GM19238 (cell line): ENCODE measurements at regions not wholly inside any gene's neighbourhood (a gene's known extent, or its start where the extent isn't known, plus 50 kb on each side); places are given as distances from the start of the nearest gene placed in this dataset.
"Not testable (repeated sequence)": the region's sequence is repeated elsewhere in the genome, so short reads cannot be mapped to it uniquely, and the experiment has no call there.

Source experiments
- DNase-seq: peaks from one replicate; pipeline ENCODE4 v3.0.0; 2011; ENCODE audit warnings: low spot score; ENCODE audit not compliant: insufficient read length

GRCh38 chr5:87541676-87542075 lies 128.9 kb upstream of the CCNH start:
- no peak for DNase-seq

- no peak for DNase-seq
Measured at GRCh38 chr5:87541033-87541432, 128.3 kb upstream of the CCNH start.

- no peak for DNase-seq
Measured at GRCh38 chr5:87539839-87540238, 127.1 kb upstream of the CCNH start.

- DNase-seq = no peak
Measured at GRCh38 chr5:87536365-87536764, 123.6 kb upstream of the CCNH start.

- DNase-seq = no peak
Measured at GRCh38 chr5:87535706-87536105, 123.0 kb upstream of the CCNH start.

DNA sequence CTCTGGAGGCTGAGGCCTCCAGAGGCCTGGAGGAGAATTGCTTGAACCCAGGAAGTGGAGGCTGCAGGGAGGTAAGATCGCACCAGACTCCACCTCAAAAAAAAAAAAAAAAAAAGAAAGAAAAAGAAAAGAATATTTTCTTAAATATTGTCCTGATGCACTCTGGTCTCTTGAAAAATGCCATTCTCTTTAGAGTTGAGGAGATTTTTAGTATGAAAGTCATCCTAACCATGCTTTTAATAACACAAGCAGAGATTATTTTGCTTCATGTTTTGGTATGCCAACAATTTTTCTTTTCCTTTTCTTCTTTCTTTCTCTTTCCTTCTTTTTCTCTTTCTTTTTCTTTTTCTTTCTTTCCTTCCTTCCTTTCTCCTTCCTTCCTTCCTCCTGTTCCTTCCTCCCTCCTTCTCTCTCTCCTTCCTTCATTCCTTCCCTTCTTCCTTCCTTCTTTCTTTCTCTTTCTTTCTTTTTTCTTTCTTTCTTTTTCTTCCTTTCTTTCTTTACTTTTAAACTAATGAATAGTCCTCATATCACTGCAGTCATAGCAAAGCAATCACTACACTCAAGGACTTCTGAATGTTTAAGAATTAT lies 116.9 kb upstream of the CCNH start:
- no peak for DNase-seq

- DNase-seq = no peak
Measured at GRCh38 chr5:87526131-87526530, 113.4 kb upstream of the CCNH start.

GRCh38 chr5:87524217-87524616 lies 111.5 kb upstream of the CCNH start:
- no peak for DNase-seq

GRCh38 chr5:87511778-87512177 lies 99.0 kb upstream of the CCNH start:
- DNase-seq = not testable (repeated sequence)

GRCh38 chr5:87503004-87503403 lies 90.3 kb upstream of the CCNH start:
- DNase-seq = no peak

DNA sequence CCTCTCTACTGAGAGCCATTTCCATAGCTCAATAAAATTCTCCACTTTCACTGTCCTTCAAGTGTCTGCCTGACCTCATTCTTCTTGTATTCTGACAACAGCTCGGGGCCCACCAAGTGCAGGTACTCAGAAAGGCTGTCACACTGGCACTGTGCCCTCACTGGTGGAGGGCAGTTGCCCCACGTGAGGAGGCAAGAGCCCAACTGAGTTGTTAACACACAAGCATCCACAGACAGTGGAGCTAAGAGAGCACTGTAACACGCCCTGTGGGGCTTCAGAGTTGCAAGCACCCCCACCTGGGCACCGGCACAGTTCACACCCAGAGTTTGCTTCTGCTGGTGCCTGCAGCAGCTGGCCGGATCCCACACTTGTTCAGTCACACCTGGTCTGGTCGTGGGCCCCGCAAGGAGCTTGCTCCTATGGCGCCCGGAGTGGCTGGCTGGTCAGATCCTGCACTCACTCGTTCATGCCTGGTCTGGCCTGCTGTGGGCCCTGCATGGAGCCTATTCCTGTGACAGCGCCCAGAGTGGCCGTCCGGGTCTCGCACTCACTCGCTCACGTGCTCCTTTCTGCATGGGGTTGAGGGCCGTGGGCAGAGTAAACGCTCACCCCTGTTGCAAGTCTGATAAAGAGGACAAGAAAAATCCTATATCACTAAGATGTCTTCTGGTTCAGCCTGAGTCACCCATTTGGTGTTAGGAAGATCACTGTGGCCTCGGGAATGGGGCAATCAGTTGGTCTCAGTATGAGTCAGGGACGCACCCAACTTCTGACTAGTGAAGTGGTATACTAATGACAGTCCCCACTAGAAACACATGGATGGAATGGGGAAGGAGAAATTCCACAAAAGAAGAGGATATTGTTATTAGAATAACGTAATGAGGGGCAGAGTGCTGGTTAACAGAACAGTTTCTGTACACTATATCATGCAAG lies 87.0 kb upstream of the CCNH start:
- no peak for DNase-seq
